IMR-90 (cell line): ENCODE measurements at regions not wholly inside any gene's neighbourhood (a gene's known extent, or its start where the extent isn't known, plus 50 kb on each side); places are given as distances from the start of the nearest gene placed in this dataset.

Experiments
- ATAC-seq: fragments of 200-7000 bp; cut with Tn5 transposase; 2 replicates; pipeline ENCODE4 v1.9.1; 2020; ENCODE audit warnings: low read depth, mild to moderate bottlenecking, moderate library complexity
- BruUV-seq: library from RNA; stranded (reverse); fragments of 400-500 nt; replicated peaks from 2 replicates; lab custom pipeline; 2021; lab: Mats Ljungman, UMichigan
- CTCF ChIA-PET: fragments of 300-600 bp; formaldehyde crosslinking; extraction: SDS; loops from one replicate; lab custom pipeline; 2021; ENCODE audit warnings: antibody characterized with exemption; lab: Yijun Ruan, JAX
- POLR2A ChIA-PET: fragments of 300-600 bp; sonication (Branson Sonifier 250); formaldehyde crosslinking; loops from one replicate; lab custom pipeline; 2022; ENCODE audit warnings: antibody characterized with exemption; ENCODE audit not compliant: unreplicated experiment; lab: Charles Lee
- DNase-seq: peaks from one replicate; pipeline ENCODE4 v3.0.0; 2013
- H2AFZ ChIP-seq: replicated peaks from 2 replicates; pipeline ENCODE3; 2013; ENCODE audit warnings: low read length, mild to moderate bottlenecking; ENCODE audit not compliant: poor library complexity
- H2AK5ac ChIP-seq: 2 replicates; pipeline ENCODE4 v1.6.1; 2013; ENCODE audit warnings: low read depth, low read length, inconsistent platforms
- H2AK9ac ChIP-seq: replicated peaks from 2 replicates; pipeline ENCODE3; 2013; ENCODE audit warnings: mild to moderate bottlenecking, low read depth, low read length, moderate library complexity; ENCODE audit not compliant: poor library complexity
- H2BK120ac ChIP-seq: 2 replicates; pipeline ENCODE4 v1.6.1; 2013; ENCODE audit warnings: low read depth, low read length, inconsistent platforms
- H2BK15ac ChIP-seq: 3 replicates; pipeline ENCODE4 v1.6.1; 2013; ENCODE audit warnings: low read depth, low read length, inconsistent platforms
- H2BK20ac ChIP-seq: 2 replicates; pipeline ENCODE4 v1.6.1; 2013; ENCODE audit warnings: low read depth, mild to moderate bottlenecking, inconsistent platforms, low read length, moderate library complexity
- H2BK5ac ChIP-seq: 2 replicates; pipeline ENCODE4 v1.6.1; 2013; ENCODE audit warnings: mild to moderate bottlenecking, low read depth, low read length, inconsistent platforms; ENCODE audit not compliant: poor library complexity, severe bottlenecking
- H3K14ac ChIP-seq: replicated peaks from 2 replicates; pipeline ENCODE4 v1.6.1; 2013; ENCODE audit warnings: low read depth, low read length, inconsistent platforms
- H3K18ac ChIP-seq: 2 replicates; pipeline ENCODE4 v1.6.1; 2013; ENCODE audit warnings: low read depth, low read length, control low read depth
- H3K23ac ChIP-seq: 2 replicates; pipeline ENCODE4 v1.6.1; 2013; ENCODE audit warnings: low read depth, low read length, inconsistent platforms
- H3K27ac ChIP-seq: 2 replicates; pipeline ENCODE4 v1.5.1; 2013; ENCODE audit warnings: mild to moderate bottlenecking, control low read depth, low read length; ENCODE audit not compliant: insufficient read depth
- H3K27me3 ChIP-seq: 2 replicates; pipeline ENCODE4 v1.6.1; 2013; ENCODE audit warnings: low read length; ENCODE audit not compliant: control insufficient read depth, insufficient read depth
- H3K36me3 ChIP-seq: 2 replicates; pipeline ENCODE4 v1.6.1; 2013; ENCODE audit warnings: low read length, mixed read lengths; ENCODE audit not compliant: control insufficient read depth, insufficient read depth
- H3K4ac ChIP-seq: 2 replicates; pipeline ENCODE4 v1.6.1; 2013; ENCODE audit warnings: low read depth, low read length, inconsistent platforms
- H3K4me1 ChIP-seq: 2 replicates; pipeline ENCODE4 v1.6.1; 2013; ENCODE audit warnings: low read length, mixed read lengths; ENCODE audit not compliant: control insufficient read depth, insufficient read depth
- H3K4me2 ChIP-seq: 2 replicates; pipeline ENCODE4 v1.6.1; 2013; ENCODE audit warnings: low read depth, mild to moderate bottlenecking, control low read depth, low read length, moderate library complexity
- H3K4me3 ChIP-seq: 2 replicates; pipeline ENCODE4 v1.5.1; 2013; ENCODE audit warnings: low read depth, mild to moderate bottlenecking, control low read depth, low read length, moderate library complexity; ENCODE audit not compliant: insufficient read depth
- H3K56ac ChIP-seq: 2 replicates; pipeline ENCODE4 v1.6.1; 2013; ENCODE audit warnings: low read length, inconsistent platforms; ENCODE audit not compliant: insufficient read depth; ENCODE audit errors: extremely low read depth
- H3K79me1 ChIP-seq, 2 experiments: 2 replicates each; pipeline ENCODE4 v1.6.1; 2013; ENCODE audit warnings: low read length in 2 of 2, inconsistent platforms in 1 of 2, low read depth in 1 of 2
- H3K9ac ChIP-seq: 2 replicates; pipeline ENCODE4 v1.6.1; 2013; ENCODE audit warnings: low read depth, low read length, control low read depth
- H3K9me1 ChIP-seq: 2 replicates; pipeline ENCODE4 v1.6.1; 2013; ENCODE audit warnings: low read length, inconsistent platforms; ENCODE audit not compliant: insufficient read depth
- H3K9me3 ChIP-seq: 2 replicates; pipeline ENCODE4 v1.6.1; 2013; ENCODE audit warnings: low read length; ENCODE audit not compliant: control insufficient read depth, insufficient read depth
- H4K20me1 ChIP-seq: 2 replicates; pipeline ENCODE4 v1.6.1; 2013; ENCODE audit warnings: low read length, inconsistent platforms; ENCODE audit not compliant: insufficient read depth
- H4K5ac ChIP-seq: 2 replicates; pipeline ENCODE4 v1.6.1; 2013; ENCODE audit warnings: mild to moderate bottlenecking, low read depth, low read length, control low read depth
- H4K8ac ChIP-seq, 2 experiments: 2 replicates each; pipeline ENCODE4 v1.6.1; 2013; ENCODE audit warnings: low read depth in 2 of 2, low read length in 2 of 2, control low read depth in 1 of 2, inconsistent platforms in 1 of 2
- H4K91ac ChIP-seq: 2 replicates; pipeline ENCODE4 v1.6.1; 2013; ENCODE audit warnings: low read depth, low read length, inconsistent platforms; ENCODE audit not compliant: insufficient read depth
- BHLHE40 ChIP-seq: fragments of 150-350 bp; IDR thresholded peaks from 2 replicates; pipeline ENCODE4 v1.6.1; 2016; ENCODE audit warnings: mild to moderate bottlenecking, low read depth, low read length
- CEBPB ChIP-seq: IDR thresholded peaks from 2 replicates; pipeline ENCODE4 v1.6.1; 2012; ENCODE audit warnings: low read depth, low read length, improper control_type of control experiment
- CHD1 ChIP-seq: IDR thresholded peaks from 2 replicates; pipeline ENCODE4 v1.6.1; 2012; ENCODE audit warnings: low read depth, low read length, improper control_type of control experiment
- CTCF ChIP-seq: conservative IDR thresholded peaks from 2 replicates; pipeline ENCODE4 v1.5.1; 2012; ENCODE audit warnings: mild to moderate bottlenecking, low read depth, low read length, improper control_type of control experiment
- ELK1 ChIP-seq: fragments of 150-350 bp; IDR thresholded peaks from 2 replicates; pipeline ENCODE4 v1.6.1; 2016; ENCODE audit warnings: low read depth, mild to moderate bottlenecking, low read length, moderate library complexity, borderline replicate concordance
- FOS ChIP-seq: fragments of 150-350 bp; IDR thresholded peaks from 2 replicates; pipeline ENCODE4 v1.6.1; 2016; ENCODE audit warnings: low read depth, low read length
- MAFK ChIP-seq: IDR thresholded peaks from 2 replicates; pipeline ENCODE4 v1.6.1; 2012; ENCODE audit warnings: low read depth, low read length, improper control_type of control experiment
- MAZ ChIP-seq: IDR thresholded peaks from 2 replicates; pipeline ENCODE4 v1.6.1; 2012; ENCODE audit warnings: low read depth, mild to moderate bottlenecking, low read length, improper control_type of control experiment, moderate library complexity, borderline replicate concordance
- MXI1 ChIP-seq: IDR thresholded peaks from 2 replicates; pipeline ENCODE4 v1.6.1; 2012; ENCODE audit warnings: low read depth, mild to moderate bottlenecking, low read length, moderate library complexity, borderline replicate concordance
- NFE2L2 ChIP-seq: fragments of 150-350 bp; IDR thresholded peaks from 2 replicates; pipeline ENCODE4 v1.6.1; 2016; ENCODE audit warnings: low read depth, mild to moderate bottlenecking, low read length
- POLR2A ChIP-seq: IDR thresholded peaks from 2 replicates; pipeline ENCODE4 v1.6.1; 2012; ENCODE audit warnings: mild to moderate bottlenecking, low read depth, low read length
- RAD21 ChIP-seq: IDR thresholded peaks from 2 replicates; pipeline ENCODE4 v1.6.1; 2012; ENCODE audit warnings: low read length, improper control_type of control experiment
- RCOR1 ChIP-seq: IDR thresholded peaks from 2 replicates; pipeline ENCODE4 v1.6.1; 2012; ENCODE audit warnings: mild to moderate bottlenecking, low read length, improper control_type of control experiment; ENCODE audit not compliant: insufficient replicate concordance
- RFX5 ChIP-seq: IDR thresholded peaks from 2 replicates; pipeline ENCODE4 v1.8.0; 2012; ENCODE audit warnings: low read depth, mild to moderate bottlenecking, low read length, moderate library complexity
- SMC3 ChIP-seq: fragments of 150-350 bp; IDR thresholded peaks from 2 replicates; pipeline ENCODE4 v1.6.1; 2016; ENCODE audit warnings: low read depth, mild to moderate bottlenecking, antibody characterized with exemption, low read length, moderate library complexity
- USF2 ChIP-seq: fragments of 150-350 bp; IDR thresholded peaks from 2 replicates; pipeline ENCODE4 v1.6.1; 2017; ENCODE audit warnings: mild to moderate bottlenecking, antibody characterized with exemption, low read length, low read depth
- WGBS, 2 experiments: methylation state at CpG; one replicate each; pipeline versions ENCODE4 v1.1.5 to v1.1.7; 2013; ENCODE audit warnings: missing lambda C conversion rate in 2 of 2; ENCODE audit not compliant: insufficient read length in 1 of 2; ENCODE audit errors: extremely low coverage in 2 of 2; 5-methylcytosine and 5-hydroxymethylcytosine counted together
- dilution Hi-C: fragments of 300-500 bp; cut with HindIII; formaldehyde crosslinking; loops from one replicate; pipeline ENCODE4 v1.14.3; 2018; ENCODE audit warnings: low sequenced_read_pairs; ENCODE audit not compliant: unreplicated experiment
- in situ Hi-C: fragments of 300-500 bp; cut with MboI; formaldehyde crosslinking; loops from 3 replicates; pipeline ENCODE4 v1.14.3; 2019; ENCODE audit warnings: low sequenced_read_pairs, inconsistent platforms, mixed read lengths
- intact Hi-C: fragments of 100-400 bp; cut with micrococcal nuclease; formaldehyde crosslinking; loops from 2 replicates; pipeline ENCODE4 v1.10.0; 2022

- no peak for ATAC-seq
- Histone ChIP-seq H2BK5ac (no peak overlapping the region), H2BK20ac (no peak overlapping the region), H3K9me3 (no peaks in the 10 kb centered on the region; the same call in 1 of the 2 replicates), H3K14ac (no peak overlapping the region), H3K79me1 (no peaks in the 10 kb centered on the region), H3K27me3 (no peaks in the 10 kb centered on the region), H3K18ac (no peak overlapping the region), H4K20me1 (no peaks in the 10 kb centered on the region), H2AK5ac (no peak overlapping the region), H3K23ac (no peak overlapping the region), H2BK120ac (no peak overlapping the region), H2AFZ (no peak overlapping the region), H3K56ac (no peak overlapping the region), H2AK9ac (no peak overlapping the region), H3K4me2 (no peak overlapping the region), H3K4me1 (no peaks in the 10 kb centered on the region), H3K4me3 (no peak overlapping the region), H3K9ac (no peak overlapping the region), H3K4ac (no peak overlapping the region), H4K5ac (no peak overlapping the region), H3K27ac (no peak overlapping the region), H3K9me1 (no peaks in the 10 kb centered on the region), H3K36me3 (no peaks in the 10 kb centered on the region), H2BK15ac (no peak overlapping the region), H4K91ac (no peak overlapping the region), H4K8ac (no peak overlapping the region)
- in situ Hi-C loops = no loop called here
- TF ChIP-seq POLR2A = no peak
- TF ChIP-seq RCOR1 = no peak
- TF ChIP-seq CTCF = no peak
- no peak for TF ChIP-seq FOS
- no peak for TF ChIP-seq CEBPB
- no peak for TF ChIP-seq NFE2L2
- TF ChIP-seq MXI1 = no peak
- TF ChIP-seq CHD1 = no peak
- TF ChIP-seq MAFK = no peak
- TF ChIP-seq RFX5 = no peak
- TF ChIP-seq RAD21 = no peak
- TF ChIP-seq SMC3 = no peak
- TF ChIP-seq ELK1 = no peak
- no peak for TF ChIP-seq BHLHE40
- TF ChIP-seq MAZ = no peak
- no peak for TF ChIP-seq USF2
- POLR2A ChIA-PET = no interaction called here
- no peak for DNase-seq
- intact Hi-C loops = no loop called here
- BruUV-seq = no TSS peak
- WGBS, 2 experiments = 82% methylated on average over 2 of the region's 5 CpGs; no CpG with 5 or more reads in 1 of the 2 experiments
- CTCF ChIA-PET = no interaction called here
- dilution Hi-C loops = no loop called here
These were observed 54.0 kb upstream of the KANK4 start for GRCh38 chr1:62373221-62373620.
